LNCaP clone FGC (cell line): ENCODE measurements at regions not wholly inside any gene's neighbourhood (a gene's known extent, or its start where the extent isn't known, plus 50 kb on each side); places are given as distances from the start of the nearest gene placed in this dataset.

ENCODE experiments used
- DNase-seq: peaks from one replicate; pipeline ENCODE4 v3.0.0-alpha.2; 2011; ENCODE audit warnings: low read depth
- H3K4me3 ChIP-seq: 2 replicates; pipeline ENCODE4 v1.5.1; 2011; ENCODE audit warnings: mild to moderate bottlenecking, low read depth, low read length, control low read depth
- CTCF ChIP-seq: IDR thresholded peaks from 2 replicates; pipeline ENCODE4 v1.5.1; 2012; ENCODE audit warnings: mild to moderate bottlenecking; ENCODE audit not compliant: control insufficient read depth, insufficient read depth; ENCODE audit errors: extremely low read depth

- no peak for DNase-seq
- TF ChIP-seq CTCF: no peak
- no peak overlapping the region for H3K4me3 ChIP-seq
Measured at GRCh38 chr3:35522450-35522849, 116.9 kb upstream of the ARPP21 start.

- H3K4me3 ChIP-seq: no peak overlapping the region
- no peak for TF ChIP-seq CTCF
- no peak for DNase-seq
Measured at GRCh38 chr3:35523074-35523473, 116.3 kb upstream of the ARPP21 start.

GRCh38 chr3:35523838-35524237 is 115.5 kb upstream of the ARPP21 start:
- peak; percentile 15 for DNase-seq
- H3K4me3 ChIP-seq: no peak overlapping the region
- TF ChIP-seq CTCF: no peak

- no peak overlapping the region for H3K4me3 ChIP-seq
- TF ChIP-seq CTCF: no peak
- no peak for DNase-seq
Measured at GRCh38 chr3:35524856-35525255, 114.5 kb upstream of the ARPP21 start.

GRCh38 chr3:35528728-35529127 is 110.6 kb upstream of the ARPP21 start:
- TF ChIP-seq CTCF: no peak
- DNase-seq: no peak
- H3K4me3 ChIP-seq: no peak overlapping the region

- TF ChIP-seq CTCF: peak; percentile 36
- DNase-seq: peak; percentile 37
- H3K4me3 ChIP-seq: no peak overlapping the region
Measured at GRCh38 chr3:35529337-35529736, 110.0 kb upstream of the ARPP21 start.

GRCh38 chr3:35537265-35537664 is 102.1 kb upstream of the ARPP21 start:
- DNase-seq: no peak
- no peak for TF ChIP-seq CTCF
- no peak overlapping the region for H3K4me3 ChIP-seq
